HG03575 (cell line): ENCODE measurements at regions not wholly inside any gene's neighbourhood (a gene's known extent, or its start where the extent isn't known, plus 50 kb on each side); places are given as distances from the start of the nearest gene placed in this dataset.

ENCODE experiments used
- ATAC-seq: cut with Tn5 transposase; IDR thresholded peaks from one replicate; pipeline ENCODE4 v1.9.1; 2021; ENCODE audit not compliant: unreplicated experiment, insufficient number of reproducible peaks, low FRiP score; ENCODE audit errors: extremely low read depth

DNA sequence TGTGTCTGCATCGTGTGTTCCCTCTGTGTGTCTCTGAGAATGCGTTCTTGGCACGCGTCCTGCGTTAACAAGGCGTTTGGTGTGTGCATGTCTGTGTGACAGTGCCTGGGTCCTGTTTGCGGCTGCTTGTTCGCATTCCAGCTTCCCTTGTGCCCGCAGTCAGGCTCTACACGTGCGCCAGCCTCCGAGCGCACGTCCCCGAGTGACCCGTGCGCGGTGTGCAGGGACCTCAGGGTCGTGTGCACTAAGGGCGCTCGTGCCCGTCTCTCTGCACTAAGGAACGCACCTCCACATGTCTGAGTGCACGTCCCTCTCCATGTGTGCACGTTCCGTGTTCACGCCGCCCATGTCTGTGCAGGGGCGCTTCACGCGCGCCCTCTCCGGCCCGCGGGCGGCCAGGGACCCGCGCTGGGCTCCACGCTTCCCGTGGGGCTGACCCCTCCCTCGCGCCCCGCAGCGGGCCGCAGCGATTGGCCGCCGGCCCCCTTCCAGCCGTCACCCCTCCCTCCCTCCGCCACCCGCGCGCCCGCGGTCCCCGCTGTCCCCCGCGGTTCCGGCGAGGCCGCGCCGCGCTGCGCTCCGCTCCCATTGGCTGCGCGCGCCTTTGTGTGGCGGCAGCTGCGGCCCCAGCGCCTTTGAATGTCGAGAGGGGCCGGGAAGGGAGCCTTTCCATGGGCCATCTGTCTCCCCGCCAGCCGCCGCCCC, 229.4 kb downstream of the HAUS1 start:
- no peak for ATAC-seq

DNA sequence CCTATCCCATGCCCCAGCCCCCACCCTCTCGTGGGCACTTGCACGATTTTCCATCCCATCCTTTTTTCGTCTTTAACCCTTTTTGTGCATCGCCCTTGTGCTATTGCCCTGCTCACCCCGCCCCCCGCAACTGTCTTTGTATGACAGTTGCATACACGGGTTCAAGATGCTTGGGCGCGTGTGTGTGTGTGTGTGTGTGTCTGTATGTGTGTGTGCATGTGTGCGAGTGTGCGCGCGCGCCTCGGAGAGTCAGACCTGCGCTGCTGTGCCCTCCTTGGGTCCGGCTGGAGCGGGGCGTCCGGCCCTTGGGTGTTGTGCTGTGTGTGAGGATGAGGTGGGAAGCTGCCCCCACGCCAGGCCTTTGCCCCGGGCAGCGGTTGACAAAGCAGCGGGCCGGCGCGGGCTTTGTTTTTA, 230.7 kb downstream of the HAUS1 start:
- ATAC-seq: no peak

DNA sequence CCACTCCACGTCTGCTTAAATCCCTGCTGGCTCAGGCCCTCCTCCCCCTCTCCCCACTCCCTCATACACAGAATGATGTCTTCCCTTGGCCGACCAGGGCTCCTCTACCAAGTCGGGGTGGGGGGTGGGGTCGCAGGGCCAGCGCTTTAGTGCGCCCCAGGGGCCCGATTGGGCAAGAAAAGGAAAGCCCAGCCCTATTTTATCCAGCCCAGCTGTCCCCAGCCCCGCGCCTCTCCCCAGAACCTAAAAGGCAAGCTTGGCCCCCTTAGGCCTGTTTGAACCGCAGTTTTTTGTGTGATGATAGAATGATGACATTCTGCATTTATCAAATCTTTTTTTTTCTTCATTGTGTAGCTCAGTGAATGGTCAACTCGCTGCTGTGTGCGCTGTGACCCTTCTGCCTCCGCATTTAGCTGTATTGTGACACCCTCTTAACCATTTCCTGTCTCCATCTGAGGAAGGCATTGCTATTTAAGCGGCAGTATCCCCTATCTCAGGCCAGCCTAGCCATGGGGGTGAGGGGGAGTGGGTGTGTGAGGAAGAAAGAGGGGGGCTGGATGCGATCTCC, 231.4 kb downstream of the HAUS1 start:
- no peak for ATAC-seq

DNA sequence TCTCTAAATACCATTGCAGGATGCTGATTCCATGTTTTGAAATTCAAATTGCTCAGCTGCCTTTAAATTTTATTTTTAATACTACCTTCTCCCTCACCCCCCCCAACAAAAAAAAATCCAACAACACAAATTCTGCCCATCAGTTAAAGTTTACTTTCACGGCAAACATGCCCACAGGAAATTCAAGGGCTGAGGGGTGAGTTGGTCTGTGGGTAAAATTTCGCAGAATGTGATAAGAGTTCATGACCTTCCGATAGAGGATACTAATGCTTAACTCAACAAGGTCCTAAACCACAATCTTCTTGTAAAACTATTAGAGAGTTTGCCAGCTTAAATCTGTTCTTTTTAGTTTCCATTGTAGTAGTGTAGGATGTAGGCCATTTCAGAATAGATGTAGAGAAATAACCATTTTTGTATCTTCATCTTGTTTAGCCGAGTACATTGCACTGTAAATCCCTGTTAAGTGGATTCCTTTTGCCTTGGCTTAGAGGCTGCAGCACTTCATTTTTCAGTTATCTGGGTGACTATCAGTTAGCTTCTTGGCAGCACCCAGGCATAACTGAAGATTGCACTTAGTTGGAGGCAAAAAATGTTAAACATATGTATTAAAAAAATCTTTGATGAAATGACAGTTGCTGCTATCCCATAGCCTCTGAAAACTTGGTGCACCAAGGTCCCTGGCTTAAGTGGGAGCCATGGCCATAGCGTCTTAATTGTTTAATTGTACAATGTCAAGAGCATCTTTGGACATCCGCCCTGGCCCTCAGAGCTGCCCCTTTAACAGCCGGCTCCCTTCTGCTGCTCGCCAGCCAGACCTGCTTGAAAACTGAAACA, 232.3 kb downstream of the HAUS1 start:
- no peak for ATAC-seq

DNA sequence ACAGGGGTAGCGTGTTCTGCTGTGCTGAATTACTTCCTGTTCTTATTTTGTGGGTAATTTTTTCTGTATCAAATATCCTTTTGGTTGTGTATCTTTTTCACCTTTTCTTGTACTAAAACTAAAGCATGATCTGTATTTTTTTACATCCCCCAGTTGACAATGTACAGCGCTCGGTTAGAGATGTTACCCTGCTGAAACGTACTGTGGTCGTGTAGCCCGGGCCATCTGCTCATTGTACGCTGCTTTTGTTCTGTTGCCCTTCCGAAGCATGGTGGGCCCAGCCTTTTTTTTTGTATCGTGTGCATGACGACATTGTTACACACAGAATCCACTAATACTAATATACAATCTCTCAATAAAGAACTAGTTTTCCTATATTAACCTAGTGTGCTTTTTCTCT, 233.1 kb downstream of the HAUS1 start:
- no peak for ATAC-seq

DNA sequence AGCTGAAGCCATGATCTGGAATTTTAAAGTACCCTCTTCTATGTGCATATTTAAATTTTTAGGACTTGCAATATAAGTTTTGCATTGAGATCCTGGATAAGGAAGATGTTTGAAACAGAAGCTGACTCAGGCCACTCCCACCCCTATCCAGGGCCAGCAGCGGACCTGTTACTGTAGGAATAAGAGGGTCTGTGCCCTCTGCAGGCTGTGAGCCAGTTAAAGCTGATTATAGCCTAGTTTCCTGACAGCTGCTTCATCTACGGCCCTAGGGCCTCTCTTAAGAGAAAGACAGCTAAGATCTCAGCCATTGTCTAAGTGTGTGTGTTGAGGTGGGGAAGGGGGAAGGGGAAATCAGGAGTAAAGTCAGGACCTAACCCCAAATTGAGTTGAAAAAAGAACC, 234.0 kb downstream of the HAUS1 start:
- no peak for ATAC-seq

DNA sequence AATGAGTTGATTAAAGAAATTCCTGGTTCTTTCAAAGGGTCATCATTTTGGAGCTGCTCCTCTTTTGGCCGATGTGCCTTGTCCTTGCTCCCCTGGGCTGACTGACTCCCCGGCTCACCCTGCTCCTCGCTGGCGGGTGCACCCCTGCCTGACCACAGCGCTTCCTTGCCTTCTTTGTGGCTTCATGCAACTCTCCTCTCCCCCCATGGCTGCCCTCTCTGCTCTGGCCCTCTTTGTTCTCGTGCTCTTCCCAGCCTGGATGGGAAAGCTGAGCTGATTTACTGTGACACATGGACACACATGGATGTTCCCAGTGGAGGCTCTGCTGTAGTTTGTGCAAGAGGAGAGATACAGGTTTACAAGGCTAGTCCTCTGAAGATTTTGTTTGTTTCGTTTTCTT, 234.6 kb downstream of the HAUS1 start:
- no peak for ATAC-seq

DNA sequence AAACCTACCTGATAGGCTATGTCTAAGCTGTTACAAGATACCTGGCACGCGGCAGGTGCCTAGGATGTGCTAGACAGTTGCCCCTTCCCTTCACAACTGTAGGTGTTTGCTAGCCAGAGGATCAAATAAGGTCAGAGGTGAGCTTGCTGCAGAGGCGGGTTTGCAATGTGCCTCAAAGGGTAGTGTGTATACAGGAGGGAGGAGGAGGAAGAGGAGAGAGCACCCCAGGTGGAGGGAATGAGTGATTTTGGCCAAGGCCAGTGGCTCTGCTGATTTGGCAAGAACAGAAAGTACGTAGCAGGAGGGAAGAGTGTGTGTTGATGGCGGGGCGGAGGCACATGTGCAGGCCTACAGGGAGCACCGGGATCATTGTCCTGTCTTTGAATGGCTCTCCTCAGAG, 236.5 kb downstream of the HAUS1 start:
- ATAC-seq: no peak

DNA sequence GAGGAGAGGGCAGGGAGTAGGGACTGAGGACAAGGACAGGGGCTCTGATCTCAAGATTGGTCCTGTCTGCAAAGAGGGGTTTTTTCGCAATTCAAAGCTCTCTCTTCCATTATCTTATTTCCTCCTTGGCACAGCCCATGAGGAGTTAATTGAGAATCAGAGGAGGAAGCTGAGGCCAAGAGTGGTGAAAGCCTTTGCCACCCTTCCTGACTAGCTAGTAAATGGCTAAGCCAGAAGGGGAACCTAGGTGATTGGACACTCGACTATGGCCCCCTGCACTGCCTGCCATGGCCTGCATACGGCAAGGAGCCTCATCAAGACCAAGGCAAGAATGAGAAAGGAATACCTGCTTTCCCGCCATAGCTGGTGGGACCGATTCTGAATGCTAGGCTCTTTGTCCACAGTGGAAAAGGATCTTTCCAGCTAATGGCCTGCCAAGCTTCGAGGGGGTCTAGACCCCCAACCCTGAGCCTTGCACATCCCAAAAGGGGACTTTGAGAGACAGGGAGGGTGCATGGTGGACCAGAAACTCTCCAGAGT, 237.9 kb downstream of the HAUS1 start:
- no peak for ATAC-seq

DNA sequence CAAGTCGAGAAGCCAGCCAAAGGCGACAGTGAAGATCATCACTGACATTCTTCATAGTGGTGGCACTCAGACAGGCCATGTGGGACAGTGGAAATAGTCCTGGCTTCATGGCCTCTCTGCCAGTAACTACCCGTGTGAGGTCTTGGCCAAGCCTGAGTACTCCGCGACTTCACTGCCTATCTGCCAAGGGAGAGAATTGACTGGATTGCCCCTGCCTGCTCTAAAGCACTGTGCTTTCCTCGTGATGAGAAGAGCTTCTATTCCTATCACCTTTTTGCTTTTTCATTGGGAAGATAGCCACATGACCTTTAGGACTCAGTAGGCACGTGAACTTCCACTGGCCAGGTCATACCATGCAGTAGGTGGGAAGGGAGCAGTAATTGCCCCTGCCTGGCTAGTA, 239.3 kb downstream of the HAUS1 start:
- no peak for ATAC-seq

DNA sequence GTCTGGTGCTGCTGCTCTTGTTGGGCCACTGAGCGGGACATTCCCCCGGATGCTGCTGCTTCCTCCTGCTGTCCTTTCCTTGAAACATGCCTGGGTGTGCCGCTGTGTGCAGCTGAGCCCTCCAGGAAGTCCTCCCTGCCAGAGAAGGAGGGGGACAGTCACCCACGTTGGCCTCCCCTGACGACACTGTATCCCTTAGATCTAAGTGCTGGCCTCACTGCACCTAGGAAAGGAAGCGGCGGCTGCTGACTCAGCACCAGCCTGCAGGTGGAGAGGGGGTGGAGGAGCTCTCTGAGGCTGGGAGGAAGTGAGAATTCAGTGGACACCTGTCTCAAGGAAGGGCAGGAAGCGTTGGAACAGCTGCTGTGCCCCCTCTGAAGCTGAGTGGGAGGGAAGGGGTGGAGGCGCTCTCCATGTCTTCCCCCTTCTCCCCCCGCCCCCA, 239.8 kb downstream of the HAUS1 start:
- ATAC-seq: no peak

DNA sequence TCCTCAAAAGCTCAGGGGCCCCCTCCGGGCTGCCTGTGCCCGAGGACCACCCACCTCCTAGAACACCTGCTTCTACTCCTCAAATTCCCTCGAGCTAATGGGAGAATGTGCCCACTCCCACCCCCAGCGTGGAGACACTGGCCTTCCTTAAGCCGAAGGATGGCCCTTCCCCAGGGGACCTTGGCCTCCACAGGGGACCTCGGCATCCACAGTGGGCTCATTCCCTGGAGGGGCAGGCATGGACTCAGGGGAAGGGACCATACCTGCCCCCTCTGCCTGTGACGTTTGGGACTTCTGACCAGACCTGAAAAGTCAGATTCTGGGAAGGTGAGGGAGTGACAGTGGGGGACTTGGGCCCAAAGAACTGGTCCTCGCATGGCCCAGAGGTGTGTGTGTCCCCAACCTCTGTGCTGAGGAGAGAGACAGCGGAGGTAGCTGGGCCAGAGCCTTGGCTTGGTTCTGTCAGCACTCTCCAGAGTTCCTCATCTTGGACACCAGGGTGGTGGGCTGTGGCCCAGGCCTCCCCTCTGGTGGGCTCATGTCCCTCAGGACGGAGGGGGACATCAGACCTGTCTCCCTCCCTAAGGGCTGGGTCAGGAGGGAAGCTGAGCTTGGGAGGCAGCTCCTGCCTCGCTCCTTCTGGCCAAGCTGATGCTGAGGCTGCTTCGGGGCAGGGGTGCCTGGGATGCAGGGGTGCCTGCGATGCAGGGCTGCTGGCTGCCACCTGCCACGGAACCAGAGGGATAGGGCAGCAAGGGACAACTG, 240.4 kb downstream of the HAUS1 start:
- ATAC-seq: no peak

DNA sequence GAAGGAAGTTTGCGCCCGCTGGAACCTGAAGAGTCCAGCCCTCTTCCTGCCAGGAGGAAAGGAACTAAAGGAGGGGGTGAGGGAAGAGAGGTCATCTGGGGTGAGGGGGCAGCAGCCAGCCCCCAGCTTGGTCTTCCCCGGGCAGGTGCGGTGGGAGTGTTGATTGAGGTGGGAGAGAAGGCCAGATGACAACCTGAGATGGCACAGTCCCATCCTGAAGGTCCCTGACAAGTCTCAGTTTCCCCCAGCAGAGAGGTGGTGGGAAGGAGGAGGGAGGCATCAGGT, 240.9 kb downstream of the HAUS1 start:
- ATAC-seq: no peak

DNA sequence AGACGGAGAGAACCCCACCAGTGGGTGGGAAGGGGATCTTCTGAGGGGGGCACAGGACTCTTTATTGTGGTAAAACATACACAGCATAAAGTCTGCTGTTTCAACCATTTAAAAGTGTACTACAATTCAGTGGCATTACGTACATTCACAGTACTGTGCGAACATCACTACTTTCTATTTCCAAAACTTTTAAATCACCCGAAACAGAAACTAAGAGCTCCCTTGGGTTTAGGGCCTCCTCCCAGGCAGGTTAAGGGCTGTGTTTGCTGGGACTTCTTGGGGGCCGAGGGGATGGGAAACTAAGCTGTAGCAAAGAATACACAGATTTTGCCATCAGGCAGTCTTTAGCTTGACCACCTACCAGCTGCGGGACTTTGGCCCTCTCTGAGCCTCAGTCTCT, 242.0 kb downstream of the HAUS1 start:
- no peak for ATAC-seq

DNA sequence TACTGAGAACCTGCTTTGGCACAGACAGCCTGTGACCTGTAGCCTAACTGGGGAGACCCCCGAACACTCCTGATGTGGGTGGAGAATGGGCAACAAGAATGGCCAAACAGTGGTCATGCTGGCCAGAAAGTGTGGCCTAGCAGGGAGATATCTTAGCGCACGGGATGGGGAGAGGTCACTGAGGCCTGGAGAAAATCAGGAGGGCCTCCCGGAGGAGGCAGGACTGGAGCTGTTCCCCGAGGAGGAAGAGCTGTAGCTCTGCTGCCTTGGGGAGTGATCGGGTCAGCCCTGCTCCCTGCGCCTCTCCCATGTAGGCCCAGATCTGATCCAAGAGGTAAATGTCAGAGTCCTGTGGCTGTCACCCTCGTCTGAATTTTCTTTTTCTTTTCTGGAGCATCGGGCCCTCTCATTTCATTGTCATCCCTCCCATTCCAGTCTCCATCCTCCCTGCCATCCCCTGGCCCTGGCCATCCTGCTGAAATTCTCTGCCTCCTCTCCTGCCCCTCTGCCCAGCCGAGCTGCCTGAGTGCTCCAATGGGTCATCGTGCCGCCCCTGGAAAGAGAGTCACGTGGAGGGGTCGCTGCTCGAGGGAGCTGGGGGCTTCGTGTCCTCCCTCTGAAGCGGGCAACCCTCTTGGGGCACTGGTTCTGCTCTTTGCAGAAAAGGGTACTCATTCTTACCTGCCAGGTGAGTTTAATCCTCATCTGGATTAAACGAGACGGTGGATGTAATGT, 242.9 kb downstream of the HAUS1 start:
- ATAC-seq: no peak

DNA sequence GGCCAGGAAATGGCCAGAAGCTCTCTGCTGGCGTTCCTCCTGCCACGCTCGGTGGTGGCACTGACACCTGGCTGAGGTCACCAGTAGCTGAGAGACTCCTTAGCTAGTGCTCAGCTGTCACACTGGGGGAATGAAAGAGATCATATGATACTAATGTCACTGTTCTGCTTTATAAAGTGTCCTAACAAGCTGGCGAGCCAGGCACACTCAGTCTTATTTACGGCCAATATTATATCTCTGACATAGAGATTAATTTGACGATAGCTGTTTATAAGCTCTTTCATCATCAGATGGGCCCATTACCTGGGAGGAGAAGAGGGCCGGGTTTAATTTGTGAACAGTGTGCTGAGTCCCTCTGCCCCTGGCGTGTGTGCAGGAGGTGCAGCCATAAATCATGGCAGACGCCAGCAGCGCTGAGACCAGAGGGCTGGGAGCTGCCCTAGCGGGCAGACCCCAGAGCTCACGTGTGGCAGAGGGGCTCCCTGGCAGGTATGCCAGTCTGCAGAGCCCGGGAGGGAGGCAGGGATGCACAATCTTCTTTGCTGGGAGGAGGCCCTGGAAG, 246.5 kb downstream of the HAUS1 start:
- ATAC-seq: no peak

DNA sequence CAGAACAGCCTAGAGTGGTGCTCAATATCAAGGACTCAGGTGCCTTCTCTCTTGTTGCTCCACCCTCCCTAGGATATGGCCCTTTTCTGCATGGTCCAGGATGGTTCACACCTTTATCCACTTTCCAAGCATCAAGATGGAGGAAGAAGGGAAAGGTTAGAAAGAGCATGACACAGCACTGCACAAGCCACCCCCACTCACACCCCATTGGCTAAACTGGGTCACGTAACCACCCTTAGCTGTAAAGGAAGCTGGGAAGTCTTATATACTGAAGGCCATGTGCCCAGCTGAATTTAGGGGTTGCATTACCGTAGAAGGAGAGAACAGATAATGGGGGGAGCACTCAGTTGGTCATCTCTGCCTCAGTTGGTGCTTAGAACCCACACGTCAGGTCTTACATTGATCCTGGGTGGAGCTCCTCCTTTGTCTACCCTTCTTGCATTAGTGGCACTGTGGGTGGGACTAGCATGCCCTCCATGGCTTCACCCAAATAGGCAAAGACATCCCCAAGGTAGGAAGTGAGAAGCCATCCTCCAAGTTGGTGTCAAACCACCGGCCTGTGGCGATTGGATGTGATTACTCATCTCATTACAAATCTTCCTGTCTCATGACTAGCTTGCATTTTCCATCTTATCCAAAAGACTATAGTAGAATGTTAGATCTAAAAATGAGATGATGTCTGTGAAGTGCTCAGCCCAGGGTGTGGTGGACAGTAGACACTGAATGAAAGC, 248.5 kb downstream of the HAUS1 start:
- no peak for ATAC-seq

DNA sequence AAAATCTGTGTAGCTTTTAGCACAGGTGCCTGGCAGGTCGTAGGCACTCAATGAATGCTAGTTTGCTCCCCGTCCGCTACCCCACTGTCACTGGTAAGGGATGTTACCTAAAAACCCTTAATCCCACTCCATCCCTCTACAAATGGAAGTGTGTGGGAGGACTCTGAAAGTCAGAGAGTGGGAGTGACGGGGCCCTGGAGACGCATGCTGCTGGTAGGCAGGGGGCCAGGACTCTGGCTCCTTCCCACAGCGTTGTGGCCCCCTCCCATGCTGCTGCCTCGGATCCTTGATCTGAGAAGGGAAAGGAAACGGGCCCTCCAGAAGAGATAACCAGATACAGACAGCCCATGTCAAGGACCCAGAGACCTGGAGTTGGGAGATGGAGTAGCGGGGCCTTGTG, 249.3 kb downstream of the HAUS1 start:
- no peak for ATAC-seq
